ENCODE measurements at regions not wholly inside any gene's neighbourhood (a gene's known extent, or its start where the extent isn't known, plus 50 kb on each side); places are given as distances from the start of the nearest gene placed in this dataset.
"Not testable (repeated sequence)": the region's sequence is repeated elsewhere in the genome, so short reads cannot be mapped to it uniquely, and the experiment has no call there.

DNA sequence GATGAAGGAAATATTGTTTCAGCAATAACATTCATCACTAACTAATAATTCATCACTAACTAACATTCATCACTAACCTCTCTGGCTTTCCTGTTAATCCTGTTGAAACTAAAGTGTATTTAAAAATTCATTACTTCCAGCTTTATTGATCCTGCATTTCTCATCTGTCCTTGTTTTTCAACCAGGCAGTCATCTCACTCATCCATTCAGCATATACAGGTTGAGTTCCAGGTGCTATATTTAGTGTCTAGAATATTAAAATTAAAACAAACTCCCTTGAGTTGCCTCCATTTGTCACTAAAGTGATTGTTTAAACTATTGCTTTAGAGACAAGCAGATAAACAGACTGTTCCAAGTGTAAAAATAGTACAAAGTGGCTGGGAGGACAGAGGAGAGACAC is 58.1 kb downstream of the ATXN7L3B start:
- DNase-seq (ENCODE audit: low spot score), result no peak

- DNase-seq (ENCODE audit: low spot score), result no peak
Measured at GRCh38 chr12:74598819-74599218, 61.2 kb downstream of the ATXN7L3B start.

DNA sequence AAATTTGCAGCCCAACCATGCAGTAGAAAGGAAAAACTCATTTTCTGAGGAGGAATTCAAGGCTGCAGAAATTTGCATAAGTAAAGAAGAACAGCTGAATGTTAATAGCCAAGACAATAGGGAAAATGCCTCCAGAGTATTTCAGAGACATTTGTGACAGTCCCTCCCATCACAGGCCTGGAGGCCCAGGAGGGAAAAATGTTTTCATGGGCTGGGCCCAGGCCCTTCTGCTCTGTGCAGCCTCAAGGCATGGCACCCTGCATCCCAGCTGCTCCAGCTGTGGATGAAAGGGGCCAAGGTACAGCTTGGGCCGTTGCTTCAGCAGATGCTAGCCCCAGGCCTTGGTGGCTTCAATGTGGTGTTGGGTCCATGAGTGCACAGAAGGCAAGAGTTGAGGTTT is 62.3 kb downstream of the ATXN7L3B start:
- DNase-seq (ENCODE audit: low spot score), result no peak

DNA sequence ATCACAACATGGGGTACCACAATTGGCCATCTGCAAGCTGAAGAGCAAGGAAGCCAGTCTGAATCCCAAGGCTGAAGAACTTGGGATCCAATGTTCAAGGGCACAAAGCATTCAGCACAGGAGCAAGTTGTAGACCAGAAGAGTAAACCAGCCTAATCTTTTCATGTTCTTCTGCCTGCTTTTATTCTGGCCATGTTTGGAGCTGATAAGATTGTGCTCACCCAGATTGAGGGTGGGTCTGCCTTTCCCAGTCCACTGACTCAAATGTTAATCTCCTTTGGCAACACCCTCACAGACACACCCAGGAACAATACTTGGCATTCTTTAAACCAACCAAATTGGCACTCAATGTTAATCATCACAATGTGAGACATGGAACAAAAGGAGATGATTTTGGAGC is 63.2 kb downstream of the ATXN7L3B start:
- not testable (repeated sequence) for DNase-seq (ENCODE audit: low spot score)

GRCh38 chr12:74602881-74603672 is 65.4 kb downstream of the ATXN7L3B start:
- DNase-seq (ENCODE audit: low spot score), result no peak

DNA sequence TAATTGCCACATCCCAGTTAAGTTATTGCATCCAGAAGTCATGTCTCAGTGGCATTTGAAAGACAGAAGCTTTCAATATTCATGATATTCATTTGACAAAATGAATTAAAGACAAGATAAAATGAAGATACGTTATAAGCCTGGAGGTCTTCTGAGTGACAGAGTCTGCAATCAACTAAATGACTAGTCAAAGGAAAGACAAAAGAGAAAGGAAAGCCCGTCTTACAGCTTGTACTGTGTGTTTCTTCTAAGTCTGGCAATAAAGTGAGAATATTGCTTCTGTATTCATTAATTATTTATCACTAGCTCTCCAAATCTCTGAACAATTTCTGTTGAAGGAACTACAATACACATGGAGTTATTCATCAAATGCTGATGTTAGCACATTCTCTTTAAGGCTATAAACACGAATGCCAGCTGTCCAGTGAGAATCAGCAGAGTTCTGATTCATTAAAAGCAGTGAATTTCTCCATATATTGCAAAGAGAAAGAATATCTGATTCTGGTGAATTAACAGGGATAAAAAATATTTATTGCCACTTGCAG is 70.7 kb downstream of the ATXN7L3B start:
- no peak for DNase-seq (ENCODE audit: low spot score)

DNA sequence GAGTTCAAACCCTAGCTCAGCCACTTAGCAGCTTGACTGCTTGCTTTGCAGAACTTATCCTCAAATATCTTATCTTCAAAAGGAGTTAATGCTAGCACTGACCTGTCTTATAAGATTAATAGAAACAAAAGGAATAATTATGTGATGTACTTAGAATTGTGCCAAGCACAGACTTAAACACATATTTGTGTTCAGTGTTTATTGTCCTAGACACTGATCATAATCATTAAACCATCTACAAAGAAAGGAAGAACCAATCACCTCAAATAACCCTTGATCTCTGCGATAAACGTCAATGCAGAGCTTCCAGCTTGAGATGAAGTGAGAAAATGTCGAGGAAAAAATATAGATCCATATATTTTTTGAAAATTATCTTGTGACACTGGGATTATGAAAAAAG is 73.1 kb downstream of the ATXN7L3B start:
- DNase-seq (ENCODE audit: low spot score), result no peak

- DNase-seq (ENCODE audit: low spot score), result no peak
Measured at GRCh38 chr12:74614426-74614825, 76.8 kb downstream of the ATXN7L3B start.

DNA sequence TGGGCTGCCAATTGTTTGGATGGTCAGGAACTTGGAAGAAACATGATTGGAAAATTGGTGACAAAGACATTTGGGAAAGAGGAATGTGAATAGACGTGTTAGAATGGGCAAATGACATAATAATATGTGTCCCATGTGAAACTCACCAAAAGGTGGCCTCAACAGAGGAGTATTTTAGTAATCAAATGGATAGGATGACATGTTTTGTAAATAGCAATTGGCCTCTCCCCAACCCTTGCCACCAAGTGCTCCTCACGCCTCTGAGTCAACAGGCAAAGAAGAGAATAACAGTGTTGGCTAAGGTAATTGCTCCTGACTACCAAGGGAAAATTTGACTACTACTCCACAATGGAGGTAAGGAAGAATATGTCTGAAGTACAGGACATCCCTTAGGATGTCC is 81.4 kb downstream of the ATXN7L3B start:
- no peak for DNase-seq (ENCODE audit: low spot score)

- DNase-seq (ENCODE audit: low spot score), result no peak
Measured at GRCh38 chr12:74619884-74620283, 82.2 kb downstream of the ATXN7L3B start.

GRCh38 chr12:74620921-74621320 is 83.3 kb downstream of the ATXN7L3B start:
- no peak for DNase-seq (ENCODE audit: low spot score)

DNA sequence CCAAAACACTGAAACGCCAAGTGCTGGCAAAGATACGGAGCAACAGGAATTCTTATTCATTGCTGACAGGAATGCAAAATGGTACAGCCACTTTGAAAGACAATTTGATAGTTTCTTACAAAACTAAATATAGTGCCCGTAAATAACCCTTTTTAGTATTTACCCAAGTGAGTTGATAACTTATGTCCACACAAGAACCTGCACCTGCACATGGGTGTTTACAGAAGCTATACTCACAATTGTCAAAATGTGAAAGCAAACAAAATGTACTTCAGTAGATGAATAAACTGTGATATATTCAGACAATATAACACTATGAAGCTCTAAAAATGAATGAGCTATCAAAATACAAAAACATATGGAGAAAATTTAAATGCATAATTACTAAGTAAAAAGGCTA is 86.6 kb downstream of the ATXN7L3B start:
- DNase-seq (ENCODE audit: low spot score), result no peak

DNA sequence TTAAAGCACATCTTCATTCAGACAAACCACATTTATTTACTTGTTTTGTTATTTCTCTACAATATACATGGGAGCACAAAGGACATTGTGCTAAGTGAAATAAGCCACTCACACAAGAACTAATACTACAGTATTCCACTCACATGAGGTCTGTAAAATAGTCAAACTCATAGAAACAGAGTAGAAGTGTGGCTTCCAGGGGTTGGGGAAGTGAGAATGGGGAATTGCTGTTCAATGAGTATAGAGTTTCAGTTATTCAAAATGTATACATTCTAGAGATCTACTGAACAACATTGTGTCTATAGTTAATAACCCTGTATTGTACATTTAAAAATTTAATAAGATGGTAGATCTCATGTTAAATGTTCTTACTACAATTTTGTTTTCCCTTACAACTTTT is 88.8 kb downstream of the ATXN7L3B start:
- DNase-seq (ENCODE audit: low spot score), result no peak

DNA sequence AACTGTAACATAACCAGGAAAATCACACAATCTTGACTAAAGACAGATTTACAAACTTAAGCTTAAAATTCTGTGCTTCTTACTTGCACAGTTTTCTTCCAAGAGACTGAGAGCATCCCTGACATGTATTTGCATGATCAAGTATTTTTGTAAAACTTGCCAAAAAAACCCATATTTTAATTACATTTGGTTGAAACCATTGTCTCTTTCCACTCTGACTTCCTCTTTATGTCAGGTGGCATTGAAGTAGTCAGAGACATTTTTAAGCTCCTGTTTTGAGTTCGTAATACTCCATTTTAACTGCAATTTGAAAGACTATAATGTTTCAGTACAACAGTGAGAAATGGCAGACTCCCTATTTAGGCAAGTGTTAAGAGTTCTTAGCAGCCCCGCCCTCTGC is 103.6 kb downstream of the ATXN7L3B start:
- no peak for DNase-seq (ENCODE audit: low spot score)

GRCh38 chr12:74641694-74642093 is 104.1 kb downstream of the ATXN7L3B start:
- DNase-seq (ENCODE audit: low spot score), result no peak

DNA sequence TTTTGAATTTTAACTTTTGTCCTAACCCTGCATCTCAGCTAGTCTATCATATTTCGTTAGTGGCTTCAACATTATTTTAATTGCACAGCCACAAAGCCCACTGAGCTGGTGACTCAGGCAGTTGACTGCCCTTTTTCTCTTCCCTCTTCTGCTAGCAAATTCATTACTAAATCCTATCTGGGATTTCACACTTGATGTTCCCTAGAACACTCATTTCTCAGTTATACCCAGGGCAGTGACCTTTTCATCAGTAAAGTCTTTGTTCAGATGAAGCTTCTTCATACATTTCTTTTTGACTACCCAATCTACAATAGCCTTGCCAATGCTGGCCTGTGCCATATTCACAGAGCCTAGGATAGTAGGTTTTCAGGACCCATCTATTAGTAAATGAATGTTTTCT is 107.0 kb downstream of the ATXN7L3B start:
- DNase-seq (ENCODE audit: low spot score), result no peak

DNA sequence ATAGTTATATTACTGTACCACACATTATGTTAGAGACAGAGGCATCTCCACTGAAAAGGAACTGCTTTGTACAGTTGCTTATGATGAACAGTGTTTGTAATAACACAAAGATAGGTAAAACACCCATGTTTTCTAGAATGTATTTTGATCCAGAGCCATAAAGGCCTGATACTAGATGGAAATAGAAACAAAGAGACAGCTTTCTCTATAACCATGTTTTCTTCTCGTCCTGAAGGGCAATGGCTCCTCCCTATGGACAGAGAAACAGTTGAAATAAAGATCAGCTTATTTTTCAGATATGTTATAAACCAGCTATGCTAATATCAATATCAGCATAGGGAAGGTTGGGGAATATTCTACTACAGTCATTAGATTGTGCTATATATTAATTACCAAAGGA is 109.2 kb downstream of the ATXN7L3B start:
- DNase-seq (ENCODE audit: low spot score), result no peak

DNA sequence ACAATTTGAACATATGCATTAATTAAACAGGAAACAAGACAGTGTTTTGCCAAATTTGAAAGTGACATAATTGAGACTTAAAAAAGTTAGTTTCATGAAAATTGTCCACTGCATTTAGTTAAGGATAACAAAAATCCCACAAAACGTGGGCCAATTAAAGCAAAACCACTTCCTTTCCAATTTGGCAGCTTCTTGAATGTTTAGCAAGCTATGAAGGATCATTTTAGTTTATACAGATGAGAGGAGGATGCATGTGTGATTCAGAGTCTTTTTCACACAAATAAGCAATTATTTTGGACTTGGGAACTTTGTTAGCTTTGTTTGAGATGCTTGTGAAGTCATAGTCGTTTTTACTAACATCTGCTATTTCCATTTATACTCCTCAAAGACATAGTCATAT is 109.6 kb downstream of the ATXN7L3B start:
- DNase-seq (ENCODE audit: low spot score), result no peak

DNA sequence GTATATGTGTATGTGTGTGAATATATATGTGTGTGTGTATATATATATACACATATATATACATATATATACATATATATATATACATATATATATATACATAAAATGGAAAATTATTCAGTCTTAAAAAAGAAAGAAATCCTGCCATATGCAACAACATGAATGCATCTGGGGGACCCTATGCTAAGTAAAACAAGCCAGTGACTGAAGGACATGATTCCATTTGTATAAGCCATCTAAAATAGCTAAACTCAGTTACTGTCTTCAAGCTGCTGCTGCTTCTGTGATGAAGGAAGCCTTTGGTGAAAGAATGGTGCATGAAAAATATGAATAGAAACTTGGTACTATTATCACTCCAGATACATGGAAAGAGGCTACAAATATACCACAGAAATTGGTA is 118.6 kb downstream of the ATXN7L3B start:
- DNase-seq (ENCODE audit: low spot score), result no peak

GRCh38 chr12:74660442-74660841 is 122.8 kb downstream of the ATXN7L3B start:
- no peak for DNase-seq (ENCODE audit: low spot score)

DNA sequence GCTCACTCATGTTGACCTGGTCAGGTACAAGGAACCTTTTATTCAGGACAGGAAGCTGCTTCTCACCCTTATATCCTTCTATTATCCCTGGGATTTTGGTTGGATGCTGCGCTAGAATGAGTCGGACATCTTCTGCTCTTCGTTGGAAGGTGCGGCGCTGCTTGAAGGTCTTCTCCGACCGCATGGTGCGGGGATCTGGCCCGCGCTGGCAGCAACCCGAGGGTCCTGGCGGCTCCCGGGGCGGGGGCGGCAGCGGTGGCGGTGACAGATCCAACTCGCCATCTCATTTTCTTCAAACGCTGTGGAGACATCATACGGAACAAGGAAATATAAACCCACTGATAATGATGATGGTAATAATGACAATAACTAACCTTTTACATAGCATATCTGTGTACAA is 126.3 kb downstream of the ATXN7L3B start:
- DNase-seq (ENCODE audit: low spot score), result no peak

- no peak for DNase-seq (ENCODE audit: low spot score)
Measured at GRCh38 chr12:74665690-74666089, 128.1 kb downstream of the ATXN7L3B start.

DNA sequence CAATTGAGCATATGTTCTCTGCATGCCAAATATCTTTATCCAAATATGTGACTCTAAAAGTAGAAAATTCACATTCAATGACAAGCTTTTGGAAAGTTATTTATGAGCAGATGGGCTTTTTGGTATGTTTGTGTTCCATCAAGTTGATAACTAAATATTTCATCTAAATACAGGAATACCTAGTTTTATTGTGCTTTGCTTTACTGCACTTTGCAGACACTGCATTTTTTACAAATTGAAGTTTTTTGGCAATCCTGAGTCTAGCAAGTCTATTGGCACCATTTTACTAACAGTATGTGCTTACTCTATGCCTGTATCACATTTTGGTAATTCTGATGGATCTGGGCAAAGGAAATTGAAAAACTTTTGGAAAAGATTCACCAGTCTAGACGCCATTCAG is 133.8 kb downstream of the ATXN7L3B start:
- DNase-seq (ENCODE audit: low spot score), result no peak

GRCh38 chr12:74676955-74677354 is 139.3 kb downstream of the ATXN7L3B start:
- not testable (repeated sequence) for DNase-seq (ENCODE audit: low spot score)

Data from CD4-positive, alpha-beta T cell treated with Interleukin-15 for 4 hours (primary cell).